Peyer's patch (tissue), 4 donors: ENCODE measurements at regions not wholly inside any gene's neighbourhood (a gene's known extent, or its start where the extent isn't known, plus 50 kb on each side); places are given as distances from the start of the nearest gene placed in this dataset.

Experiments
- POLR2A ChIP-seq, 2 donors: fragments of 450-650 bp; IDR thresholded peaks; one replicate each; pipeline ENCODE4 v1.5.1; 2017; ENCODE audit warnings: antibody characterized with exemption in 2 of 2, mild to moderate bottlenecking in 2 of 2, moderate library complexity in 2 of 2
- TF ChIP-seq, protein P1 (sequence below), 6 experiments: fragments of 450-650 bp in 4 of 6; fragments of 200-600 bp in 2 of 6; sonication (generic) in 1 of 6; IDR thresholded peaks; one replicate each; pipeline ENCODE4 v1.5.1; 2017 to 2019; ENCODE audit warnings: antibody characterized with exemption in 6 of 6, mild to moderate bottlenecking in 3 of 6, moderate library complexity in 1 of 6

- TF ChIP-seq, protein P1, sequence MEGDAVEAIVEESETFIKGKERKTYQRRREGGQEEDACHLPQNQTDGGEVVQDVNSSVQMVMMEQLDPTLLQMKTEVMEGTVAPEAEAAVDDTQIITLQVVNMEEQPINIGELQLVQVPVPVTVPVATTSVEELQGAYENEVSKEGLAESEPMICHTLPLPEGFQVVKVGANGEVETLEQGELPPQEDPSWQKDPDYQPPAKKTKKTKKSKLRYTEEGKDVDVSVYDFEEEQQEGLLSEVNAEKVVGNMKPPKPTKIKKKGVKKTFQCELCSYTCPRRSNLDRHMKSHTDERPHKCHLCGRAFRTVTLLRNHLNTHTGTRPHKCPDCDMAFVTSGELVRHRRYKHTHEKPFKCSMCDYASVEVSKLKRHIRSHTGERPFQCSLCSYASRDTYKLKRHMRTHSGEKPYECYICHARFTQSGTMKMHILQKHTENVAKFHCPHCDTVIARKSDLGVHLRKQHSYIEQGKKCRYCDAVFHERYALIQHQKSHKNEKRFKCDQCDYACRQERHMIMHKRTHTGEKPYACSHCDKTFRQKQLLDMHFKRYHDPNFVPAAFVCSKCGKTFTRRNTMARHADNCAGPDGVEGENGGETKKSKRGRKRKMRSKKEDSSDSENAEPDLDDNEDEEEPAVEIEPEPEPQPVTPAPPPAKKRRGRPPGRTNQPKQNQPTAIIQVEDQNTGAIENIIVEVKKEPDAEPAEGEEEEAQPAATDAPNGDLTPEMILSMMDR (IDR thresholded peaks at IDR 0.05): no peak
- no peak for TF ChIP-seq POLR2A (IDR thresholded peaks at IDR 0.05)
These were observed 183.3 kb upstream of the JUN start for GRCh38 chr1:58966917-58967740.
